Activated B cell treated with CpG ODN at 0.5 μM for 24 hours (primary cell): ENCODE measurements at regions not wholly inside any gene's neighbourhood (a gene's known extent, or its start where the extent isn't known, plus 50 kb on each side); places are given as distances from the start of the nearest gene placed in this dataset.

Experiments used
- ATAC-seq: fragments of 200-7000 bp; cut with Tn5 transposase; one replicate; pipeline ENCODE4 v1.10.0; 2021; ENCODE audit warnings: low read depth, mild to moderate bottlenecking, moderate library complexity
- CTCF ChIA-PET: fragments of 350-600 bp; sonication (Branson Sonifier 250); formaldehyde crosslinking; loops from one replicate; lab custom pipeline; 2021; ENCODE audit warnings: antibody characterized with exemption; lab: Charles Lee
- POLR2A ChIA-PET: fragments of 350-600 bp; sonication (Branson Sonifier 250); formaldehyde crosslinking; loops from one replicate; lab custom pipeline; 2021; ENCODE audit warnings: antibody characterized with exemption; lab: Charles Lee
- DNase-seq: peaks from one replicate; pipeline ENCODE4 v3.0.0; 2022
- H3K27ac Mint-ChIP-seq: one replicate; pipeline ENCODE4 v1.8.0; 2020; ENCODE audit warnings: mixed read lengths
- H3K27me3 Mint-ChIP-seq: one replicate; pipeline ENCODE4 v1.8.0; 2021; ENCODE audit warnings: mixed read lengths
- H3K36me3 Mint-ChIP-seq: one replicate; pipeline ENCODE4 v1.8.0; 2021; ENCODE audit warnings: low read depth, mixed read lengths
- H3K4me1 Mint-ChIP-seq: one replicate; pipeline ENCODE4 v1.8.0; 2021; ENCODE audit warnings: mixed read lengths
- H3K4me3 Mint-ChIP-seq: one replicate; pipeline ENCODE4 v1.8.0; 2020; ENCODE audit warnings: mild to moderate bottlenecking, mixed read lengths
- H3K9me3 Mint-ChIP-seq: one replicate; pipeline ENCODE4 v1.8.0; 2020; ENCODE audit warnings: mixed read lengths
- intact Hi-C: fragments of 100-400 bp; cut with micrococcal nuclease; formaldehyde crosslinking; loops from one replicate; pipeline ENCODE4 v1.15.1; 2024
- TF ChIP-seq, protein P1 (sequence below): fragments of 200-600 bp; IDR thresholded peaks from one replicate; pipeline ENCODE4 v1.8.0; 2022; ENCODE audit warnings: antibody characterized with exemption, mild to moderate bottlenecking

DNA sequence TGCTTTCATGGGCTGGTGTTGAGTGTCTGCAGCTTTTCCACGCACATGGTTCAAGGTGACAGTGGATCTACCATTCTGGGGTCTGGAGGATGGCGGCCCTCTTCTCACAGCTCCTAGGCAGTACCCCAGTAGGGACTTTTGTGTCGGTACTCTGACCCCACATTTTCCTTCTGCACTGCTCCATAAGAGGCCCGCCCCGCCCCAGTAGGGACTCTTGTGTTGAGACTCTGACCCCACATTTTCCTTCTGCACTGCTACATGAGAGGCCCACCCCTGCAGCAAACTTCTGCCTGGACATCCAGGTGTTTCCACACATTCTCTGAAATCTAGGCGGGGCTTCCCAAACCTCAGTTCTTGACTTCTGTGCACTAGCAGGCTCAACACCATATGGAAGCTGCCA, 383.4 kb upstream of the MEIS2 start:
- intact Hi-C loops: no loop called here
- DNase-seq: no peak
- Mint-ChIP-seq H3K4me3 (no peak overlapping the region), H3K36me3 (no peaks in the 10 kb centered on the region), H3K27ac (no peak overlapping the region), H3K4me1 (no peaks in the 10 kb centered on the region), H3K27me3 (no peaks in the 10 kb centered on the region), H3K9me3 (peaks cover 4% of the 10 kb centered on the region)
- CTCF ChIA-PET: no interaction called here
- POLR2A ChIA-PET: no interaction called here
- TF ChIP-seq, protein P1, sequence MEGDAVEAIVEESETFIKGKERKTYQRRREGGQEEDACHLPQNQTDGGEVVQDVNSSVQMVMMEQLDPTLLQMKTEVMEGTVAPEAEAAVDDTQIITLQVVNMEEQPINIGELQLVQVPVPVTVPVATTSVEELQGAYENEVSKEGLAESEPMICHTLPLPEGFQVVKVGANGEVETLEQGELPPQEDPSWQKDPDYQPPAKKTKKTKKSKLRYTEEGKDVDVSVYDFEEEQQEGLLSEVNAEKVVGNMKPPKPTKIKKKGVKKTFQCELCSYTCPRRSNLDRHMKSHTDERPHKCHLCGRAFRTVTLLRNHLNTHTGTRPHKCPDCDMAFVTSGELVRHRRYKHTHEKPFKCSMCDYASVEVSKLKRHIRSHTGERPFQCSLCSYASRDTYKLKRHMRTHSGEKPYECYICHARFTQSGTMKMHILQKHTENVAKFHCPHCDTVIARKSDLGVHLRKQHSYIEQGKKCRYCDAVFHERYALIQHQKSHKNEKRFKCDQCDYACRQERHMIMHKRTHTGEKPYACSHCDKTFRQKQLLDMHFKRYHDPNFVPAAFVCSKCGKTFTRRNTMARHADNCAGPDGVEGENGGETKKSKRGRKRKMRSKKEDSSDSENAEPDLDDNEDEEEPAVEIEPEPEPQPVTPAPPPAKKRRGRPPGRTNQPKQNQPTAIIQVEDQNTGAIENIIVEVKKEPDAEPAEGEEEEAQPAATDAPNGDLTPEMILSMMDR: no peak
- no peak for ATAC-seq

DNA sequence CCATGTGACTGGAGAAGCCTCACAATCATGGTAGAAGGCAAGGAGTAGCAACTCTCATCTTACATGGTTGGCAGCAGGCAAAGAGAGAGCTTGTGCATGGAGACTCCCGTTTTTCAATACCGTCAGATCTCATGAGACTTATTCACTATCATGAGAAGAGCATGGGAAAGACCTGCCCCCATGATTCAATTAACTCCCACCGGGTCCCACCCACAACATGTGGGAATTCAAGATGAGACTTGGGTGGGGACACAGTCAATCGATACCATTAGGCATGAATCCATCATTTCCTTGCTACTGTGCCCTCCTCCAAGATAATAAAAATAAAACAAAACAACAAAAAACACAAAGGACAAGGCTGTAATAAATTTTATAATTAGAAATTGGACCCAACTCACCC, 384.7 kb upstream of the MEIS2 start:
- Mint-ChIP-seq H3K4me3 (no peak overlapping the region), H3K36me3 (no peaks in the 10 kb centered on the region), H3K9me3 (peaks cover 9% of the 10 kb centered on the region), H3K27ac (no peak overlapping the region), H3K4me1 (no peaks in the 10 kb centered on the region), H3K27me3 (no peaks in the 10 kb centered on the region)
- intact Hi-C loops: no loop called here
- ATAC-seq (no peak), DNase-seq (no peak)
- ChIA-PET POLR2A (no interaction called here), CTCF (no interaction called here)
- TF ChIP-seq, protein P1: no peak

DNA sequence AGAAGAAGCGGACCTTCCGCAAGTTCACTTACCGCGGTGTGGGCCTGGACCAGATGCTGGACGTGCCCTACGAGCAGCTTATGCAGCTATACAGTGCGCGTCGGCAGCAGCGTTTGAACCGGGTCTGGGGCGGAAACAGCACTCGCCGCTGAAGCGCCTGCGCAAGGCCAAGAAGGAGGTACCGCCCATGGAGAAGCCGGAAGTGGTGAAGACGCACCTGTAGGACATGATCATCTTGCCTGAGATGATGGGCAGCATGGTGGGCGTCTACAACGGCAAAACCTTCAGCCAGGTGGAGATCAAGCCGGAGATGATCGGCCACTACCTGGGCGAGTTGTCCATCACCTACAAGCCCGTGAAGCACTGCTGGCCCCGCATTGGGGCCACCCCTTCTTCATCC, 390.4 kb upstream of the MEIS2 start:
- DNase-seq (no peak), ATAC-seq (no peak)
- H3K4me1 Mint-ChIP-seq: no peaks in the 10 kb centered on the region
- H3K9me3 Mint-ChIP-seq: peaks cover 12% of the 10 kb centered on the region
- ChIA-PET CTCF (no interaction called here), POLR2A (no interaction called here)
- TF ChIP-seq, protein P1: no peak
- H3K4me3 Mint-ChIP-seq: no peak overlapping the region
- H3K27me3 Mint-ChIP-seq: no peaks in the 10 kb centered on the region
- no peaks in the 10 kb centered on the region for H3K36me3 Mint-ChIP-seq
- H3K27ac Mint-ChIP-seq: no peak overlapping the region
- intact Hi-C loops: no loop called here

DNA sequence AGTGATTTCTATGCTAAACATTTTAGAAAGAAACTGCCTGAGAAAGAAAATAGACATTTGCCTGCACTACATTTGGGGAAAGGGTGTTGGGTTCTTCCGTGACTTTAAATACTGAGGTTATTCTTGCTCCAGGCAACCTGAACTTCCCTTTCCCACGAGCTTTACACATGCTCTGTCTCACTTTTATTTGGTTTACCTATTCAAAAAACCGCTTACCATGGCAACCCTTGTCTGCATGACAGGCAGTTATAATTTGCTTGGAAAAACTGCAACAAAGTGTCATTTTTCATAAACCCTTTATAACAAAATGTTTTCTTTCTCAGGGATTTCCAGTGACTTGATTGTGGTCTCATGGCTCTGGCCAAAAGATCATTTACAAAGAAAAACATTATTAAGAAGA, 416.3 kb upstream of the MEIS2 start:
- Mint-ChIP-seq H3K36me3 (no peaks in the 10 kb centered on the region), H3K4me1 (no peaks in the 10 kb centered on the region), H3K9me3 (peaks cover 12% of the 10 kb centered on the region), H3K4me3 (no peak overlapping the region), H3K27me3 (no peaks in the 10 kb centered on the region), H3K27ac (no peak overlapping the region)
- ATAC-seq (no peak), DNase-seq (no peak)
- CTCF ChIA-PET: no interaction called here
- intact Hi-C loops: no loop called here
- TF ChIP-seq, protein P1: no peak
- POLR2A ChIA-PET: no interaction called here

DNA sequence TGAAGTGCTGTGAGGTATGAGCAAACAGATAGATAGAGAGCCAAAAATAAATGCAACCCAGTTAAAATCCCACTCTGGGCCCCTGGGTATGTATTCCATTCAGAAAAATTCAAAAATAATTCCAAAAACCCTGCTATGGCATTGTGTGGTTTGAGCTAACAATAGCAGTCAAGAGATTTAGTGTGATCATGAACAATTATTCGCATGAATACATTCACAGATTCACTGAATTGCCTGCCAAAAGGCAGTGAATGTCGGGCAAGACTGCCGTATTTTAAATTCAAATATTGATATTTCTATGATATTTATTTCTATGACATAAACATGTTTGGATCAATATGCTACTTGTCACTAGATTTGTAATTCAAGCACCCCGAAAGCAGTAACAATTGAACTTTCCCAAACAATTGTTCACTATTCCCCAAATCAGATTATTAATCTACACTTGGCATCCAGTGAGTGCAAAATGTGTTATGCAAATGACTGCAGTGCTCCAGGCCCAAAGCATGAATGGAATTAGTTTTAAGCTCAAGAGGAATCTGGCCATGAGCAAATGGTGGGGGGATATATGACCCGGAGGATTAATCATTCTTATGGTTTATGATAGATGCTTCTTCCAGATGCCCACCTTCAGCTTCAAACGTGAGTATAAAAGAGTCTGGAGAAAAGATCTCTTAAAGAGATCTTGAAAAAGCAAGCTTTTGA, 417.0 kb upstream of the MEIS2 start:
- Mint-ChIP-seq H3K36me3 (no peaks in the 10 kb centered on the region), H3K4me1 (no peaks in the 10 kb centered on the region), H3K27ac (no peak overlapping the region), H3K27me3 (no peaks in the 10 kb centered on the region), H3K9me3 (peaks cover 7% of the 10 kb centered on the region), H3K4me3 (no peak overlapping the region)
- ATAC-seq (no peak), DNase-seq (no peak)
- TF ChIP-seq, protein P1: no peak
- ChIA-PET POLR2A (no interaction called here), CTCF (no interaction called here)
- intact Hi-C loops: no loop called here
